ENCODE measurements at regions not wholly inside any gene's neighbourhood (a gene's known extent, or its start where the extent isn't known, plus 50 kb on each side); places are given as distances from the start of the nearest gene placed in this dataset.
A peak's percentile ranks its signal among the peaks of the same experiment; 100 is the strongest.
"Not testable (repeated sequence)": the region's sequence is repeated elsewhere in the genome, so short reads cannot be mapped to it uniquely, and the experiment has no call there.

DNA sequence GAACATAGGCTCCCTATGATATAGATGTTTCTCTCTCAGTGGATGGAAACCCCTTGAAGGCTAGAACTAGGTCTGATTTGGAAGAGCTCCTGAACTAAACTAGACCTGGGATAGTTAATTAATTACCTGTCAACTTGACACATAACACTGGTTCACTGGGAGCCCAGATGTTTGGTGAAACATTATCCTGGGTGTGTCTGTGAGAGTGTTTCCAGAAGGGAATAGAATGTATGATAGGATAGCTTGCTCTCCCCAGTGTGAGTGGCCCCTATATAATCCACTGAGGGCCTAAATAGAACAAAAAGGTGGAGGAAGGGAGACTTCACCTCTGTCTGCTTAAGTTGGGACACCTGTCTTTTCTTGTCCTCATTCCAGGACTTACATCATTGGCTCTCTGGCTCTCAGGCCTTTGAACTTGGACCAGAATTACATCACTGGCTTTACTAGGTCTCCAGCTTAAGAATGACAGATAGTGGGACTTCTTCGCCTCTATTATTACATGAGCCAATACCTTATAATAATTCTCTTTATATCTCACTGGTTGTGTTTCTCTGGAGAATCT is 194.1 kb downstream of the KTN1 start:
- Histone ChIP-seq H3K27ac (no peak overlapping the region), H3K9me3 (replicated peaks) (no peaks in the 10 kb centered on the region), H3K27me3 (replicated peaks) (no peaks in the 10 kb centered on the region), H3K36me3 (no peaks in the 10 kb centered on the region), H3K4me3 (no peak overlapping the region), H3K4me1 (replicated peaks) (no peaks in the 10 kb centered on the region)
- DNase-seq (ENCODE audit: low read depth in 1 of 2, low spot score in 2 of 2), result no peak

DNA sequence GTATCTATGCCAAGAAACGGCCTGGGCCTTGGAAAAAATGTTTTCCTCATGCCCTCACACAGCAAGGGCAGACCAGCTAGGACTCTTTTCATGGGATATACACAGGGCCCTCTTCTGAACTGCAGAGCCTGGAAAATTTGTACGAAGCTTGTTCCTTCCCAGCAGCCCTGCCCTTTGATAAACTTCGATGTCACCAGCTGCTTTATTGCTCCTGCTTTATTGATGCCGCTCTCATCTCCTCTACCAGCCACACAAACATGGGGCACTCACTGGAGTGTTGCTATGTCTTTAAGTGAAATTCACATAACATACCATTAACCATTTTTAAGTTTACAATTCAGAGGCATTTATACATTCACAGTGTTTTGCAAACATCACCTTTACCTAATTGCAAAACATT is 197.9 kb downstream of the KTN1 start:
- DNase-seq (ENCODE audit: low read depth in 1 of 2, low spot score in 2 of 2), result no peak
- no peaks in the 10 kb centered on the region for H3K9me3 ChIP-seq (replicated peaks)
- no peaks in the 10 kb centered on the region for H3K27me3 ChIP-seq (replicated peaks)
- peaks cover 8% of the 10 kb centered on the region; the same call in 1 of the 2 replicates for H3K4me1 ChIP-seq (replicated peaks)
- no peak overlapping the region for H3K27ac ChIP-seq
- no peak overlapping the region for H3K4me3 ChIP-seq
- no peaks in the 10 kb centered on the region for H3K36me3 ChIP-seq

DNA sequence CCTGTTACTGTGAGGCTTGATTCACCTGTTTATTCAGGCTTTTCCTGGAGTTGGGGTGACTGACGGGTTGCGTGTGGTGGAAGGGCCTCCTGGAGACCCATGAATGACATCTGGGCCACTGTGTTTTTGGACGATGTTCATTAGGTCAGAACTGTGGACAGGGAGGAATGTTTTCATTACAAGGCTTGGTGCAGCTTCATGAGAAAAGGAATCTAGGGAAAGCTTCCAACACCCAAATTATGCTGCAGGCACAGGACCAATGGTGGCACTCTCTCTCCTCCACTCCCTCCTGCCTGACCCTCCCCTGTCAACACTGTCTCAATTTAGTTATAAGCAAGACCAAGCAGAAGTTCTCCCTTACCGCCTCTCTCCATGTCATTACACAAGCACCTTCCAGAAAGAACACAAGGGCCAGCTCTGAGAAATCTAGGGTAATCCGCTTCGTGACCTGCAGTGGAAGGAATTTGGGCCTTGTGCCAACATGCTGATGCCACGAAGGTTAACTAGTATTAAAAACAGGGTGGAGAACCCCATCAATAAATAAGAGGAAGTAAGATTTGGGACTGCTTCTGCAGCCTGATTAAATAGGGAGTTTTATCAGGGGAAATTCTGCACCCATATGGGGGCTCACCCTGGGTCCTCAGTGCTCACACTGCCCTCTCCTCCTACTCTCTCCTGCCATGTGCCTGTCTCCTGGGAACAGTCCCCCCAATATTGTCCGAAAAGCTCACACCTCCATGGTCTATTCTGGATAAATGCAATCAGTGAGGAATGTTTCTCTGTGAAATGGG is 200.3 kb downstream of the KTN1 start:
- H3K9me3 ChIP-seq (replicated peaks), result no peaks in the 10 kb centered on the region
- H3K27ac ChIP-seq, result no peak overlapping the region
- H3K36me3 ChIP-seq, result no peaks in the 10 kb centered on the region
- peak in 1 of 2 experiments; percentile 9 for DNase-seq (ENCODE audit: low read depth in 1 of 2, low spot score in 2 of 2)
- H3K4me1 ChIP-seq (replicated peaks), result peaks cover 8% of the 10 kb centered on the region; the same call in 1 of the 2 replicates
- no peak overlapping the region for H3K4me3 ChIP-seq
- no peaks in the 10 kb centered on the region for H3K27me3 ChIP-seq (replicated peaks)

DNA sequence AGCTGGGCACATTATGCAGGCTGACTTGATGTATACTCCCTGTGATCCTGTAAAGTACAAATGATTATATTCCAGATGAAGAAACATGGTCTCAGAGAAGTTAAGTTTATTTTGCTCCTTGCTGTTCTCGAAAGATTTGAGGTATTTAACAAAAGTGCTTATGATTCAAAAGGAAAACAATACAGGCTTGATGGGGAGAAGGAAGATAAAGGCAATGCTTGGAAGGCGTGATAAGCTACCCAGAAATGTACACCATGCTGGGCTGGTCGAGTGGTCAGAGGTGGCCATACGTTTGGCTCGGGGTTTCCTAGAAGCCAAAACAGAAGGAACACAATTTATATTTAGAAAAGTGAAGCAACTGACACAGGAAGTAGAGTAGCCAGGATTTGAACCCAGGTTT is 201.0 kb downstream of the KTN1 start:
- no peaks in the 10 kb centered on the region for H3K9me3 ChIP-seq (replicated peaks)
- no peak overlapping the region for H3K27ac ChIP-seq
- no peaks in the 10 kb centered on the region for H3K27me3 ChIP-seq (replicated peaks)
- no peak overlapping the region for H3K4me3 ChIP-seq
- DNase-seq (ENCODE audit: low read depth in 1 of 2, low spot score in 2 of 2), result no peak
- peaks cover 8% of the 10 kb centered on the region; the same call in 1 of the 2 replicates for H3K4me1 ChIP-seq (replicated peaks)
- no peaks in the 10 kb centered on the region for H3K36me3 ChIP-seq

DNA sequence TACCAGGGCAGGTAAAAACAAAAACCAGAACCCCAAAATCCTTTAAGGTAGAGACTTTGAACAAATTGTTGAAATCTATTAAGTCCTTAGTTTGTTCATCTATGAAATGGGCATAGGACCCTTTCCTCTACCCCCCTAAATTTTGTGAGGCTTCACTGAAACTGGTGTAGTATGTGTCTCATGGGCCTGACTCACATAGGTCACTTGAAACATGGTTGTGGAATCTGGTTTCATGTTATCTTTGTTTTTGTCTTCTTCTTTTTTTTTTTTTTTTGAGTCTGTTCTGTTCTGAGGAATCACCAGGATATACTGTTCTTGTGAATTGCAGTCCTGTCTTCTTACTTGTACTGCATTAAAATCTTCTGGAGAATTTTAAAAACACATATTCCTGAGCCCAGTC is 202.2 kb downstream of the KTN1 start:
- Histone ChIP-seq H3K9me3 (replicated peaks) (no peaks in the 10 kb centered on the region), H3K4me1 (replicated peaks) (peaks cover 8% of the 10 kb centered on the region; the same call in 1 of the 2 replicates), H3K36me3 (no peaks in the 10 kb centered on the region), H3K27me3 (replicated peaks) (no peaks in the 10 kb centered on the region), H3K4me3 (no peak overlapping the region), H3K27ac (no peak overlapping the region)
- DNase-seq (ENCODE audit: low read depth in 1 of 2, low spot score in 2 of 2), result no peak

DNA sequence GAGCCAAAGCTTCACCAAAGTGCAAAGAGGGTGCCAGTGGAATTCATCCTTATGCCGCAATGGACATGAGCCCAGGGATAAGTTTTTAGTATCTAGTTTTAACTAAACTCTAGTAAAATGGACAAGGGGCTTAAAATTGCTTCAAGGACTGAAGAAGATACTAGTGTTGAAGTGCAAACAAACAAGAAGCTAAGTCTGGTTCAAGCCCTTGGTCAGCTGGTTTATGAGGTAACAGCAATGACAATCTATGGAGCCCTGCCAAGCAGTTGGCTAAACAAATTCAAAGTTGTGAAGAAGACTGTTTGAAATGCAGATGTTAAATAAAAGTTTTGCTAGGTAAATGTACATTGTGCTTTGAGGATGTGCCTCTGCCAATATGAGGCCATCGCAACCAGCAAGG is 209.4 kb downstream of the KTN1 start:
- no peak overlapping the region for H3K27ac ChIP-seq
- H3K9me3 ChIP-seq (replicated peaks), result no peaks in the 10 kb centered on the region
- DNase-seq (ENCODE audit: low read depth in 1 of 2, low spot score in 2 of 2), result no peak
- H3K27me3 ChIP-seq (replicated peaks), result no peaks in the 10 kb centered on the region
- H3K36me3 ChIP-seq, result no peaks in the 10 kb centered on the region
- no peak overlapping the region for H3K4me3 ChIP-seq
- H3K4me1 ChIP-seq (replicated peaks), result peaks cover 2% of the 10 kb centered on the region

DNA sequence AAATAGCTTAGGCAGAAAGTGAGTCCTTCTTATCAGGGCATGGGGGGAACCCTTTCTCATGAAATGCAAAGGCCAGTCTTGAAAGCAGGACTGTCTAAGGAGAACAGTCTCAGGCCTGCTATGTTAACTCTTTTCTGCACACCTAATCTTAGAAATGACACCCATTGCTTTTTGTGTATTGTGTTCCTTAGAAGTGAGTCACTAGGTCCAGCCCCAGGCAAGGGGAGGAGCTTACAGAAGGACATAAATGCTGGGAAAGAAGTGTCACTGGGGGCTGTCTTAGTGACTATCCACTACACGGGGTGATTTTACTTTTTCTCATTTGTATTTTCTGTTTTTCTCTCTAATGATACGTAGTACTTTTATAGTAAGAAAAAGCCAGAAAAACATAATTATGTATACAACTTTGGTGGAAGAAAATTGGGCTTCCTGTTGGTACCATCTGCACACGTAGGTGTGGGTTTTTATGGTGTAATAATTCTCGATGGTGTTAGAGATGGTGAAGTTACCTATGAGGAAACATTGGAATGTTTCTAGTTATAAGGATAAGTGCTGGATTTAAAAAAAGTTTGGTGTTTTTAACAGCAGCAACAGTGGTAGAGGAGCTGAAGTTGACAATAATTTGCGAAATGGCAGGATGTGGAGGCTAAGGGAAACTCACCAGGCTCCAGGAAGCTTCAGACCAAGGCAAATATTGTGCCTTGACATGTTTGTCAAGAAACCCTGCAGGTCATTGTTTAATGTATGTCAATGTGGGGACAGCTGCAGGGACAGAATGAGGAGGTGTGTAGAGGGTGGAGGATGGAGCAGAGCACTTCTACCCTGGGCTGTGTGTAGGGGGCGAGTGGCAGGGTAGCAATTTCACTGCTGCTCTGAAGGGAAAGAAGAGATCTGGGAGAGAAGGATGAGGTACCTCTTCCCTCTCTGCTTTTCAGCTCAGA is 214.9 kb downstream of the KTN1 start:
- H3K9me3 ChIP-seq (replicated peaks), result no peaks in the 10 kb centered on the region
- no peak overlapping the region for H3K4me3 ChIP-seq
- no peaks in the 10 kb centered on the region for H3K27me3 ChIP-seq (replicated peaks)
- H3K4me1 ChIP-seq (replicated peaks), result peaks cover 5% of the 10 kb centered on the region
- H3K27ac ChIP-seq, result no peak overlapping the region
- peak; percentile 41 to 61 for DNase-seq (ENCODE audit: low read depth in 1 of 2, low spot score in 2 of 2)
- no peaks in the 10 kb centered on the region for H3K36me3 ChIP-seq

DNA sequence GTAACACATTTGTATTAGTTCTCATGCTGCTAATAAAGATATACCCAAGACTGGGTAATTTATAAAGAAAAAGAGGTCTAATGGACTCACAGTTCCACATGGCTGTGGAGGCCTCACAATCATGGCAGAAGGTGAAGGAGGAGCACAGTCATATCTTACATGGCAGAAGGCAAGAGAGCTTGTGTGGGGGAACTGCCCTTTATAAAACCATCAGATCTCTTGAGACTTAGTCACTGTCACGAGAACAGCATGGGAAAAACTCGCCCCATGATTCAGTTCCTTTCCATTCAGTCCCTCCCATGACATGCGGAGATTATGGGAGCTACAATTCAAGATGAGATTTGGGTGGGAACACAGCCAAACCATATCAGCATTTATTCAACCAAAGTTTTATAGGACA is 216.5 kb downstream of the KTN1 start:
- not testable (repeated sequence) for H3K27ac ChIP-seq; H3K4me3 ChIP-seq; H3K36me3 ChIP-seq; H3K4me1 ChIP-seq (replicated peaks); DNase-seq (ENCODE audit: low read depth in 1 of 2, low spot score in 2 of 2); H3K27me3 ChIP-seq (replicated peaks); H3K9me3 ChIP-seq (replicated peaks)

DNA sequence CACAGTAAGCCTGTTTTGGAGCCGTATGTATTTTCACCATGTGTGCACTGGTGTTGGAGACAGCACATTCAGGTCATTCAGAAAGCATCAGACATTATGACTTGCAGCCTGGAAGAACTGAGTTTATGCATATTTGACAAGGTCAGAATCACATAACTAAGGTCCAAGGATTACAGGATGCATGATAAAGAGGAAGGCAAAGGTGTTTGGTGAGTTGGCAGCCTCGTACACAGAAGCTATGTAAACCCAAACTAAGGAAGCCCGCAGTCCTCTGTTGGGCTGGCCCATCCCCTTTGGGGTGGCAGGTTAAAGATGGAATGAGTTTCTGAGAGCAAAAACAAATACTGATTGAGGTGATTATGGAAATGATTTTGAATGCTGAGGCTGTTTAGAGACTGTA is 218.4 kb downstream of the KTN1 start:
- Histone ChIP-seq H3K4me1 (replicated peaks) (peaks cover 10% of the 10 kb centered on the region), H3K9me3 (replicated peaks) (no peaks in the 10 kb centered on the region), H3K27me3 (replicated peaks) (no peaks in the 10 kb centered on the region), H3K36me3 (no peaks in the 10 kb centered on the region), H3K27ac (no peak overlapping the region), H3K4me3 (no peak overlapping the region)
- no peak for DNase-seq (ENCODE audit: low read depth in 1 of 2, low spot score in 2 of 2)

DNA sequence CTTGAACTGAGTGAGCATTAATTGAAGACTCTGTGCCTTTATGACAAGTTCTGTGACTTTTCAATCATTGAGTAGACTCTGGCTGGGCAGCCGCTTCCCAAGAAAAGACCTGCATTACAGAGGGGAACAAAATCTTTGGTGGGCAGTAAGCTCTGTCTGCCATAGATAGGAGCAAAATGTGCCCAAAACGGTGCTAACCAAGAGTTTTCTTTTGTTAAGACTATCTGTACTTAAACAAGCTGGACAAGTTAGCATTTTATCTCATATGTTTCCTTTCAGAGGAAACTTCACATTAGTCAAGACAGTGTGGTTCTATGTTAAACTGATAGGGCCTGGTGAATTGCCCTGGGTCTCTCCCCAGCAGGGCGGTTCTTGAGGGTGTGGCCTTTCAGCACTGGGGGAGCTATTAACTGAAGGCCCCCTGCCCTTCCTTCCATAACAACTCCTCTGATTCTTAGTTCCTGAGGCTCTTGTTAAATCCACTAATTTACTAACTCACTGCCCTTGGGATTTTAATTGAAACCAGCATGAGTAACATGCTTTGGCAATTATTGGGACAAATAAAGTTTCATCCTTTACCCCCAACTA is 219.6 kb downstream of the KTN1 start:
- Histone ChIP-seq H3K4me1 (replicated peaks) (peaks cover 15% of the 10 kb centered on the region), H3K27me3 (replicated peaks) (no peaks in the 10 kb centered on the region), H3K27ac (no peak overlapping the region), H3K9me3 (replicated peaks) (no peaks in the 10 kb centered on the region), H3K36me3 (no peaks in the 10 kb centered on the region), H3K4me3 (no peak overlapping the region)
- no peak for DNase-seq (ENCODE audit: low read depth in 1 of 2, low spot score in 2 of 2)

DNA sequence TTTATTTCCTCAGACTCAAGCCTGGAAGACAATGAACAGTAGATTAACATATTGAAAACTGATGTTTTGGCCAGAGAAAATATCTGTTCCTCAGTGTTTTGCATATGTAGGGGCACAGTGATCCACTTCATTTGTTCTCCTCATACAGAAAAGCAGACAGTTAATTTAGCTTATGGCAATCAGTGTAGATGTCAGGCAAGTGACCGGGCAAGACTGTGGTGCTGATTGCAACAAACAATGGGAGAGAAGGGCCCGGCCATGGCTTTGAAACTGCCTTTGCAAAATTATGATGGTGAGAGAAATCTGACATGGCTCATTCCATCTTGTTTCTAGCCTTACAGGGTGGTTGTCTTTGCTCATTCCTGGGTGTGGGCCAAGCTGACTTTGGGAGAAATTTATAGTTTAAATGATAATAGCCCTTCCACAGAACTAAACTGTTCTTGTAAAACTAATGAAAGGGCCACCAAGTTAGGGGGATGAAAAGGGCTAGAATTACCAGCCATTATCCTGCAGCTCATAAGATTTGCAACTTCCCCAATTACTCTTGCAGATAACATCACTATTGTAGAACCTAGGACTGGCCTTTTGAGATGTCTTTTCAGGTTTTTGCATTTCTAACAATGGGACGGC is 220.3 kb downstream of the KTN1 start:
- peaks cover 14% of the 10 kb centered on the region for H3K4me1 ChIP-seq (replicated peaks)
- H3K4me3 ChIP-seq, result no peak overlapping the region
- DNase-seq (ENCODE audit: low read depth in 1 of 2, low spot score in 2 of 2), result no peak
- no peak overlapping the region for H3K27ac ChIP-seq
- H3K9me3 ChIP-seq (replicated peaks), result no peaks in the 10 kb centered on the region
- H3K27me3 ChIP-seq (replicated peaks), result no peaks in the 10 kb centered on the region
- H3K36me3 ChIP-seq, result no peaks in the 10 kb centered on the region

DNA sequence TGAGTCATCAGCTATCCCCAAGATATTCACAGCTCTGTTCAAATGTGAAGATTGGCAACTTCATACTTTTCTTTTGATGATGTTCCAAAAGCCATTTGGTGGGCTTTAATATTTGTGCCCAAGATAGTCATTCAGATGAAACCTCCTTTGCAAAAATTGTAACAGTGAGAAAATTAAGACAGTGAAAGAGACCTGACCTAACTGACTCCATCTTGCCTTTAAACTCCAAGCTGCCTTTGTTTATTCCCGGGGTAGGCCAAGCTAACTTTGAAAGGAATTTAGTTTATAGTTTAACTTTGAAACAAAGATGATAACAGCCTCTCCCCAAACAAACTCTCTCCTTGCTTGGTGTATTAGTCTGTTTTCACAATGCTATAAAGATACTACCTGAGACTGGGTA is 221.1 kb downstream of the KTN1 start:
- Histone ChIP-seq H3K4me1 (replicated peaks) (peaks cover 14% of the 10 kb centered on the region), H3K36me3 (no peaks in the 10 kb centered on the region), H3K27me3 (replicated peaks) (no peaks in the 10 kb centered on the region), H3K9me3 (replicated peaks) (no peaks in the 10 kb centered on the region), H3K4me3 (no peak overlapping the region), H3K27ac (no peak overlapping the region)
- no peak for DNase-seq (ENCODE audit: low read depth in 1 of 2, low spot score in 2 of 2)
